ENCODE measurements at regions not wholly inside any gene's neighbourhood (a gene's known extent, or its start where the extent isn't known, plus 50 kb on each side); places are given as distances from the start of the nearest gene placed in this dataset.

GRCh38 chr3:151638555-151639417 is 94.9 kb upstream of the AADACL2 start:
- no peak overlapping the region for H3K4me3 ChIP-seq (replicated peaks in 1 of 2; ENCODE audit: low read depth in 2 of 2, low read length in 2 of 2)
- no peak for TF ChIP-seq CTCF (IDR thresholded peaks at IDR 0.05; ENCODE audit: low read depth, low read length)
- no peak for DNase-seq (ENCODE audit: low read depth in 2 of 2)

GRCh38 chr3:151635905-151636304 is 97.8 kb upstream of the AADACL2 start:
- DNase-seq (ENCODE audit: low read depth in 2 of 2) = no peak
- H3K4me3 ChIP-seq (replicated peaks in 1 of 2; ENCODE audit: low read depth in 2 of 2, low read length in 2 of 2) = no peak overlapping the region
- no peak for TF ChIP-seq CTCF (IDR thresholded peaks at IDR 0.05; ENCODE audit: low read depth, low read length)

GRCh38 chr3:151631946-151632345 is 101.8 kb upstream of the AADACL2 start:
- peak in 1 of 2 donors; percentile 16 for DNase-seq (ENCODE audit: low read depth in 2 of 2)
- TF ChIP-seq CTCF (IDR thresholded peaks at IDR 0.05; ENCODE audit: low read depth, low read length) = no peak
- H3K4me3 ChIP-seq (replicated peaks in 1 of 2; ENCODE audit: low read depth in 2 of 2, low read length in 2 of 2) = no peak overlapping the region

- DNase-seq (ENCODE audit: low read depth in 2 of 2) = peak; percentile 79 to 89
- TF ChIP-seq CTCF (IDR thresholded peaks at IDR 0.05; ENCODE audit: low read depth, low read length) = no peak
- H3K4me3 ChIP-seq (replicated peaks in 1 of 2; ENCODE audit: low read depth in 2 of 2, low read length in 2 of 2) = no peak overlapping the region
Measured at GRCh38 chr3:151630938-151631441, 102.7 kb upstream of the AADACL2 start.

- DNase-seq (ENCODE audit: low read depth in 2 of 2) = peak in 1 of 2 donors; percentile 14
- no peak for TF ChIP-seq CTCF (IDR thresholded peaks at IDR 0.05; ENCODE audit: low read depth, low read length)
Measured at GRCh38 chr3:151630035-151630434, 103.7 kb upstream of the AADACL2 start.

GRCh38 chr3:151625586-151625985 is 108.1 kb upstream of the AADACL2 start:
- DNase-seq (ENCODE audit: low read depth in 2 of 2) = no peak
- TF ChIP-seq CTCF (IDR thresholded peaks at IDR 0.05; ENCODE audit: low read depth, low read length) = no peak
- H3K4me3 ChIP-seq (replicated peaks in 1 of 2; ENCODE audit: low read depth in 2 of 2, low read length in 2 of 2) = no peak overlapping the region

More at GRCh38 chr3:151630035-151630434, 103.7 kb upstream of the AADACL2 start:
- no peak overlapping the region for H3K4me3 ChIP-seq (replicated peaks in 1 of 2; ENCODE audit: low read depth in 2 of 2, low read length in 2 of 2)
